ENCODE measurements at regions not wholly inside any gene's neighbourhood (a gene's known extent, or its start where the extent isn't known, plus 50 kb on each side); places are given as distances from the start of the nearest gene placed in this dataset.

DNA sequence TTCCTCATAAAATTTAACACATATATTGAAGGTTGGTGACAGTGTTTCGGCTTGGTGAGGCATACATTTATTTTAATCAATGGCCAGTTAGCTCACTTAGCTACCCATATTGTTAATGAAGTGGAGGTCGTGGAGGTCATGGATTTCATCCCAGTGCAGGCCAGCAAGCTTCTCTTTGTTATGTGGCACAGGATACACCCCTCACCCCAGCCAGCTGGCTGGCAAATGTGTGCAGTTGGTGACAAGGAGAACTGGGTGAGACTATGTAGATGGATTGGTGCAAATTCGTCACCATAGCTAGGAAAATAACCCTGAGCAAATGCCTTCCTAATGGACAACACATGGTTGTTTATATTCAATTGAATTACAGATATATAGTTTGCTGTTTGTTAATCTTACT lies 50.5 kb upstream of the FOXP2 start (continued):
- TF ChIP-seq TIGD3 (CRISPR knock-in tag; IDR thresholded peaks at IDR 0.05; ENCODE audit: borderline replicate concordance) (no peak), HDAC2 (CRISPR knock-in tag; IDR thresholded peaks at IDR 0.05) (no peak), RARG (CRISPR knock-in tag; IDR thresholded peaks at IDR 0.05; ENCODE audit: low read depth) (no peak), GATAD2A (CRISPR knock-in tag; IDR thresholded peaks at IDR 0.05) (no peak)
- TF ChIP-seq, protein P1, sequence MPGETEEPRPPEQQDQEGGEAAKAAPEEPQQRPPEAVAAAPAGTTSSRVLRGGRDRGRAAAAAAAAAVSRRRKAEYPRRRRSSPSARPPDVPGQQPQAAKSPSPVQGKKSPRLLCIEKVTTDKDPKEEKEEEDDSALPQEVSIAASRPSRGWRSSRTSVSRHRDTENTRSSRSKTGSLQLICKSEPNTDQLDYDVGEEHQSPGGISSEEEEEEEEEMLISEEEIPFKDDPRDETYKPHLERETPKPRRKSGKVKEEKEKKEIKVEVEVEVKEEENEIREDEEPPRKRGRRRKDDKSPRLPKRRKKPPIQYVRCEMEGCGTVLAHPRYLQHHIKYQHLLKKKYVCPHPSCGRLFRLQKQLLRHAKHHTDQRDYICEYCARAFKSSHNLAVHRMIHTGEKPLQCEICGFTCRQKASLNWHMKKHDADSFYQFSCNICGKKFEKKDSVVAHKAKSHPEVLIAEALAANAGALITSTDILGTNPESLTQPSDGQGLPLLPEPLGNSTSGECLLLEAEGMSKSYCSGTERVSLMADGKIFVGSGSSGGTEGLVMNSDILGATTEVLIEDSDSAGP (CRISPR knock-in tag; IDR thresholded peaks at IDR 0.05; ENCODE audit: borderline replicate concordance), result no peak

DNA sequence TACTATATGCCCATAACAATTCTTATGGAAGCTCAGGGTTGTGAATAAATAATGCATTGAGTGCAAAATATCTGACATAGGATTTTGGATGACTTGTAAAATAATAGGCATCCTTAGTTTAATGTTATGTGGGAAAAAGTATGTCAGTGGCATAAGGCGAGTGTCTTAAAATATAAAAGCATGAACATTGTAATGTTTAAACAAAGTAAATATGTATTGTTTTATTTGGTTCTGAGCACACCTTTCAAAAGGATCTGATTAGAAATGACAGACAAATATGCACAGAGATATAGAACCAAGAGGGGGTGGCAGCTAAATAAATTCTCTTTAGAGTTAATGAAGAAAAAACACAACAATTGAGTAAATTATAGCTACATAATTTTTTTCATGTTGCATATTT lies 51.3 kb upstream of the FOXP2 start:
- Histone ChIP-seq H3K4me2 (ENCODE audit: low read depth, low read length) (no peak overlapping the region), H3K27me3 (ENCODE audit: control insufficient read depth in 1 of 2, insufficient read depth in 2 of 2, low read length in 2 of 2) (no peaks in the 10 kb centered on the region), H3K4me3 (replicated peaks in 1 of 3; ENCODE audit: insufficient read depth in 1 of 3, low read depth in 2 of 3, low read length in 3 of 3) (no peak overlapping the region), H2AFZ (ENCODE audit: low read length) (no peak overlapping the region), H3K27ac (ENCODE audit: extremely low read length, insufficient read depth, low read length) (no peak overlapping the region), H3K79me2 (ENCODE audit: insufficient read depth, low read length) (no peaks in the 10 kb centered on the region), H3K9ac (ENCODE audit: insufficient read depth, low read depth, low read length) (no peak overlapping the region), H3K36me3 (replicated peaks in 1 of 2; ENCODE audit: control insufficient read depth in 1 of 2, insufficient read depth in 2 of 2, low read length in 2 of 2) (no peaks in the 10 kb centered on the region), H3K9me3 (ENCODE audit: low read length) (no peaks in the 10 kb centered on the region), H3K4me1 (ENCODE audit: insufficient read depth, low read length) (no peaks in the 10 kb centered on the region), H4K20me1 (ENCODE audit: insufficient read depth, low read length) (no peaks in the 10 kb centered on the region)
- TF ChIP-seq FOXP1 (IDR thresholded peaks at IDR 0.05) (no peak), FOXP1 (CRISPR knock-in tag; IDR thresholded peaks at IDR 0.05) (no peak), ZNF510 (CRISPR knock-in tag; IDR thresholded peaks at IDR 0.05; ENCODE audit: low read depth) (no peak), ZNF414 (CRISPR knock-in tag; IDR thresholded peaks at IDR 0.05) (no peak)
- in situ Hi-C loops (cut with HindIII; ENCODE audit: extremely low pct_ligation_motif_present, low pct_unique_long_range_greater_than_20kb) (no loop called here), intact Hi-C loops (cut with micrococcal nuclease; ENCODE audit: unreplicated experiment) (no loop called here)
- DNase-seq (ENCODE audit: low spot score) (no peak), FAIRE-seq (no peak), ATAC-seq (no peak)
- POLR2A ChIA-PET, result no interaction called here
- WGBS (ENCODE audit: low lambda C conversion rate), result 3% methylated on average over 1 of the region's 1 CpG
- CTCF ChIA-PET (ENCODE audit: low intra/inter-chr PET ratio, low total read pairs), result no interaction called here
- BruUV-seq (replicated peaks), result no TSS peak
